NB4 (cell line): ENCODE measurements at regions not wholly inside any gene's neighbourhood (a gene's known extent, or its start where the extent isn't known, plus 50 kb on each side); places are given as distances from the start of the nearest gene placed in this dataset.

Source experiments
- DNase-seq: peaks from one replicate; pipeline ENCODE4 v3.0.0; 2010; ENCODE audit warnings: low read depth
- H3K4me3 ChIP-seq: one replicate; pipeline ENCODE4 v1.5.1; 2011; ENCODE audit warnings: mild to moderate bottlenecking, low read depth, low read length, moderate library complexity
- CTCF ChIP-seq: IDR thresholded peaks from one replicate; pipeline ENCODE4 v1.5.1; 2012; ENCODE audit warnings: low read depth, low read length
- MAX ChIP-seq: IDR thresholded peaks from 2 replicates; pipeline ENCODE4 v1.6.1; 2011; ENCODE audit warnings: low read depth, low read length
- MYC ChIP-seq: IDR thresholded peaks from 2 replicates; pipeline ENCODE4 v1.6.1; 2011; ENCODE audit warnings: low read depth, low read length
- POLR2A ChIP-seq: IDR thresholded peaks from 2 replicates; pipeline ENCODE4 v1.6.1; 2011; ENCODE audit warnings: mild to moderate bottlenecking; ENCODE audit not compliant: insufficient read length; ENCODE audit errors: extremely low read depth

GRCh38 chr3:74897006-74897405 is 282.5 kb upstream of the CNTN3 start:
- peak; percentile 9 for DNase-seq
- TF ChIP-seq CTCF (peak; percentile 14), MAX (no peak), MYC (no peak)
- H3K4me3 ChIP-seq = no peak overlapping the region

- TF ChIP-seq MAX (no peak), MYC (no peak), CTCF (no peak), POLR2A (no peak)
- H3K4me3 ChIP-seq = no peak overlapping the region
- no peak for DNase-seq
These were observed 276.9 kb upstream of the CNTN3 start for GRCh38 chr3:74891312-74891711.

GRCh38 chr3:74883690-74884089 is 269.2 kb upstream of the CNTN3 start:
- no peak overlapping the region for H3K4me3 ChIP-seq
- TF ChIP-seq CTCF (peak; percentile 43), MYC (no peak)
- peak; percentile 11 for DNase-seq

- TF ChIP-seq MYC (no peak), POLR2A (no peak), MAX (no peak), CTCF (no peak)
- no peak for DNase-seq
- H3K4me3 ChIP-seq = no peak overlapping the region
These were observed 268.8 kb upstream of the CNTN3 start for GRCh38 chr3:74883222-74883621.

GRCh38 chr3:74880237-74880636 is 265.8 kb upstream of the CNTN3 start:
- H3K4me3 ChIP-seq = no peak overlapping the region
- no peak for TF ChIP-seq MYC
- no peak for TF ChIP-seq MAX
- no peak for TF ChIP-seq CTCF
- TF ChIP-seq POLR2A = no peak
- DNase-seq = no peak

GRCh38 chr3:74866357-74867030 is 252.0 kb upstream of the CNTN3 start:
- no peak for DNase-seq
- TF ChIP-seq POLR2A (no peak), MYC (no peak), CTCF (no peak), MAX (no peak)
- H3K4me3 ChIP-seq = no peak overlapping the region
